ENCODE measurements at regions not wholly inside any gene's neighbourhood (a gene's known extent, or its start where the extent isn't known, plus 50 kb on each side); places are given as distances from the start of the nearest gene placed in this dataset.
"Not testable (repeated sequence)": the region's sequence is repeated elsewhere in the genome, so short reads cannot be mapped to it uniquely, and the experiment has no call there.

DNA sequence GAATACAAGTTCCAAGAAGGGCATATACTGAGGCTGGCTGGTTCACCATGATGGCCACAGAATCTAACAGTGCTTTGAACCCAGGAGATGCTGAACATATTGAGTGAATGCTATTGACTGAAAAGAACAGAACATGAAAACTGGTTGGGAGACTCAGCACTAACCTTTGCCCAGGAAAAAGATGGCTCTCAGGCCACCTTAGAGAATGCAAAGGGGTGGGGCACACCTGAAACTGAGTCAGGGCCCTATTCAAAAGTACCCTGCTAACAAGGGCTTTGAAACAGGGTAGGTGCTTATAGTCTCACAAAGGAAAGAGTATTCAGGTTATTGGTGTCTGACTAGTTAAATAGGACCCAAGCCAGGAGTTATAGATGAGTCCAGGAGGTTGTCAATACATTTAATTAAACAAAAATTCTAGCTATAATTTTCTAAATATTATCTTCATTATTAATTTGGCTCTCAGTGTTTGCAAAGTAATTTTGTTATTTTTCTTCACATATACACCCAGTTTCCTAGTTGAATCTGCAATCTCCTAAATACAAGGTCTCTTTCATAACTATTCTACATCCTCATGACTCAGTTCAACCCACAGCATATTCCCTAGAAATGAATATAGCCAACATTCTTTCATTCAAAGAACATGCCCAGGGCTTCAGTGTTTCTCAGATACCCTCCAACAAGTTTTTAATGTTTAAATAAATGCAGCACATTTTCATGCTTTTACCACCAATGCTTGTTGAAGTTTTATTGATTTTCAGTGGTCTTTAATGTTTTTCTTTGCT lies 144.2 kb upstream of the RAPGEF2 start:
- DNase-seq = no peak

DNA sequence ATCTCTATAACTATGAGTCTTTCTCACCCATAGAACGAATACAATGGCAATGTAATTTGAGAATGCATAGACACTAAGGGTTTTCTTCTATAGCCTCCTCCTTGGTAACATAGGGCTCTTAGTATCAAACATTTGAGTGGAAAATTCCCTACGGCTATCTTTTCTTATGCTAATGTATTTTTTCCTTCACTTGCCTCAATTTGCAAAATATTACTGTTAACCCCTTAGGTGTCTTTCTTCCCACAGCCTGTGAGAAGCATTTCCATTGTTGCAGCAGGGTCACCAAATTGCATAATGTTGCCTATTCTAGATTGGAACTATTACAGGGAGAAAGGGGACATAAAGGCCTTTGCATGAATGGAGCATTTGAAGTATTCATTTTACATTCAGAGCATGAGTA lies 140.5 kb upstream of the RAPGEF2 start:
- DNase-seq = no peak

DNA sequence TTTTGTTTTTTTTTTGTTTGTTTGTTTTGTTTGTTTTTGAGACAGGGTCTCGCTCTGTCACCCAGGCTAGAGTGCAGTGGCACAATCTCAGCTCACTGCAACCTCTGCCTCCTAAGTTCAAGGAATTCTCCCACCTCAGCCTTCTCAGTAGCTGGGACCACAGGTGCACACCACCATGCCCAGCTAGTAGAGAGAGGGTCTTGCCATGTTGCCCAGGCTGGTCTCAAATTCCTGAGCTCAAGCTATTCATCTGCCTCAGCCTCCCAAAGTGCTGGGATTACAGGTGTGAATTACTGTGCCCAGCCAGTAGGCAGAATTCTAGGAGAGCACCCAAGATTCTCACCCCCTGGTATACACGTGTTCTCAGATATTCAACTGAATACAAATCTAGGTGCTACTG lies 139.6 kb upstream of the RAPGEF2 start:
- DNase-seq = not testable (repeated sequence)

DNA sequence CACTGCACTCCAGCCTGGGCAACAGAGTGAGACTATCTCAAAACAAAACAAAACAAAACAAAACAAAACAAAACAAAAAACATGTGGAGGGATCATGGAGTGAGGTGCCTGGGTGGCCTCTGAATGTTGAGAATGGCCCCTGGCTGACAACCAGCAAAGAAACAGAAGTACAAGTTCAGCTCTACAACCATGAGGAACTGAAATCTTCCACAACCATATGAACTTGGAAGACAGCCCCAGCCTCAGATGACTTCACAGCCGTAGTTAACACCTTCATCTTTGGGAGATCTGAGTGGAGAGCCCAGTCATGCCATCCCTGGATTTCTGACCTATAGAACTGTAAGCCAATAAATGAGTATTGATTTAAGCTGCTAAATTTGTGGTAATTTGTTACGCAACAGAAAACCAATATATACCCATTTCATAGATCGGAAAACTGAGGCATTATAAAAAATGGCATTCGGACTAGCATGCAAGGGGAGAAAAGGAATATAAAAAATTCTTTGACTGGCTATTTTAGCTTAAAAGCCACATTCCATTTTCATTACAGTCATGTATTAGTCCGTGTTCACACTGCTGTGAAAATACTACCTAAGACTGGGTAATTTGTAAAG lies 138.7 kb upstream of the RAPGEF2 start:
- no peak for DNase-seq

- DNase-seq = no peak
Observed at GRCh38 chr4:158964728-158965124, 138.2 kb upstream of the RAPGEF2 start.

DNA sequence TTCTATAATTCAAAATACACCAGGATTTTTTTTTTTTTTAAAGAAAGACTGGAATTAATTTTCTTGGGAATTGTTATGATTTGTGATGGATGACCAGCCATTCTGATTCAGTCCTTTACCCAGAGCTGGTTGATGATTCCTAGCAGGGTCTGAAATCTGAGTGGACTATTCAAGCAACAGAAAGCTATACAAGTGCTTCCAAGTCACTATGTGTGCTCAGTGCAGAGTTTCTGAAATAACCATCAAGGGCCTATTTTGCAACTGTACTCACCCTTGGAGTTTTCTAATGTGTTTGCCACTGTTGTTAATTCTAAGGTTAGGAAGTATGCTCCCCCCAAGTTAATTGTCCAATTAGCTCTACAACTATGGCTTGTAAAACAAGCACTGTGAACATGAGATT lies 137.7 kb upstream of the RAPGEF2 start:
- no peak for DNase-seq

- DNase-seq = no peak
Observed at GRCh38 chr4:158966091-158966490, 136.8 kb upstream of the RAPGEF2 start.

DNA sequence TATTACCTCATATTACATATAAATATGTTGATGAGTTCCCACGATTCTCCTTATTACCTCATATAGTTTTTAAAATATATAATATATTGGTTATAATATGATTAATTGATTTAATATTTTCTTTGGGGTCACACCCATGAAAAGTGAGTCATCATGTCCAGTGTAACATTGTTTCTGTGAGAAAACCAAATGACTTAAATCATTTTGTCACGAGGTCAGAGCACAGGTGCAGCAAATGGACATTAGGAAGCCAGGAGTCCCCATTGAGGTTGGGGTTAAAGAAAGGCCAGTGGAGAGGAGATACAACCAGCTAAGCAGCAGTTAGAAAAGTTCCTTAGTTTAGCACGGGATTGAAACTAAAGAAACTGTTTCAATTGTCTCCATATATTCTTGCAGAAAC lies 133.9 kb upstream of the RAPGEF2 start:
- DNase-seq = no peak

GRCh38 chr4:158970812-158971211 lies 132.1 kb upstream of the RAPGEF2 start:
- DNase-seq = no peak

GRCh38 chr4:158974438-158974837 lies 128.4 kb upstream of the RAPGEF2 start:
- DNase-seq = not testable (repeated sequence)

DNA sequence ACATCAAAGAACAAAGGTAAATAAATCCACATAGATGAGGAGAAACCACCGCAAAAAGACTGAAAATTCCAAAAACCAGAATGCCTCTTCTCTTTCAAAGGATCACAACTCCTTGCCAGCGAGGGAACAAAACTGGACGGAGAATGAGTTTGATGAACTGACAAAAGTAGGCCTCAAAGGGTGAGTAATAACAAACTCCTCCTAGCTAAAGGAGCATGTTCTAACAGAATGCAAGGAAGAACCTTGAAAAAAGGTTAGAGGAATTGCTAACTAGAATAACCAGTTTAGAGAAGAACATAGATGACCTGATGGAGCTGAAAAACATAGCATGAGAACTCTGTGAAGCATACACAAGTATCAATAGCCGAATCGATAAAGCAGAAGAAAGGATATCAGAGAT lies 122.2 kb upstream of the RAPGEF2 start:
- DNase-seq = not testable (repeated sequence)

DNA sequence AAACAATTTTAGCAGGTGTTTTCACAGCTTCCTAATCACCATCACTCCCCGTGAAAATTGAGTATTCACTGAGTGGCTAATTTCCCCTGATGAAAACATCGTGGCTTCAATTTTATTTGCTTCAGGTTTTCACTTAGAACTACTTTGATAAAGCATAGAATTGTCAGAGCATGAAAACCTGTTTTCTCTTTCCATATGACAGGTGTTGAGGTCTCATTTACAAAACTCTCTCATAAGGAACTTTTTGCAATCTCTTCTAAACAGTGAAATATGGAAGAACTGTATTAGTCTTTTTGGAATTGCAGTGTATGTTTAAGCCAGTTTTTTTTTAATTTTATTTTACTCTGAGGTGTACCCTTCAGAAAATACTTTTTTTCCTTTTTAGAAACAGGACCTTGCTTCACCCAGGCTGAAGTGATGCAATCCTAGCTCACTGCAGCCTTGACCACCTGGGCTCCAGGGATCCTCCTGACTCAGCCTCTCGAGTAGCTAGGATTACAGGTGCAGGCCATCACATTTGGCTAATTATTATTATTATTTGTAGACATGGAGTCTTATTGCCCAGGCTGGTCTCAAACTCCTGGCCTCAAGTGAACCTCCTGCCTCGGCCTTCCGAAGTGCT lies 111.2 kb upstream of the RAPGEF2 start:
- no peak for DNase-seq

DNA sequence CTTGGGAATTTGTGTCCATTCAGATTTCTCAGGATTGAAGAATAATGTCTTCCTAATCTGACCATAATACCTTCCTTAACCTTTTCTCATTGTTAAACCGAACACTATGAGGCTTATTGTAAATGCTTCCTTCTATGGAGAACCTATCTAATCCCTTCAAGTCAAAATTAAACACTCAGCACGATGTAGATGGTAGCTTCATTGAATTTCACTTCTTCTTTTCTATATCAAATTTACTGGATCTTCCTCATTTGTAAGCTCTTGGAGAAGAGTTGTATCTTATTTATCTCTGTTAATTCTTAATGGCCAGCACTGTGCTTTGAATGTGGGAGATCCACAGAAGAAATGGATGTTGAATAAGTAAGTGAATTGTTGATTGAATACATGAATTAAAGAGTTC lies 109.0 kb upstream of the RAPGEF2 start:
- DNase-seq = no peak

- no peak for DNase-seq
Observed at GRCh38 chr4:158995040-158995439, 107.8 kb upstream of the RAPGEF2 start.

- no peak for DNase-seq
Observed at GRCh38 chr4:158995965-158996364, 106.9 kb upstream of the RAPGEF2 start.

- no peak for DNase-seq
Observed at GRCh38 chr4:158996669-158997074, 106.2 kb upstream of the RAPGEF2 start.

GRCh38 chr4:158997660-158998349 lies 105.1 kb upstream of the RAPGEF2 start:
- no peak for DNase-seq

GRCh38 chr4:158998624-158999023 lies 104.3 kb upstream of the RAPGEF2 start:
- no peak for DNase-seq

DNA sequence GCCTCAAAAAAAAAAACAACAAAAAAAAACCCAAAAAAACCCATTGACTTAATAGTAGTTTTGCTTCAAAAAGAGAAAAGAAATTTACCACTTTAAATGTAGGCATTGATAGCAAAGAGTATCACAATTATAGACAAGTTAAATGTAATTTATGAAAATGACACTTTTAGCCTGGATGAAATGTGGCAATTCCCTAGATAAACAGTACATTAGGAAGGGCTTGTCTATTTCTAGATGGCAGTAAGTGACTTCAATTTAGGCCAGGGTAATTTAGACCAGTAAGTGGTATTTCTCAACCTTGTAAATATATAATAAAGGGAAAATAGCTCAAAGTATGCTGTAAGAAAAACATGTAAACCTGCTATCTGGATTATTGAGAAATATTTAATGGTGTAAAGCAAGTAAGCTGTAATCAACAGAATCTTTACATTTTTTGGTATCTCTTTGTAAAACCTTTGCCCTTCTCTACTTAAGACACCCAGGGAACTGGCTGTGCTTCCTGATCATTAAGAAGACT lies 103.7 kb upstream of the RAPGEF2 start:
- DNase-seq = no peak

- DNase-seq = no peak
Observed at GRCh38 chr4:158999849-159000248, 103.0 kb upstream of the RAPGEF2 start.

DNA sequence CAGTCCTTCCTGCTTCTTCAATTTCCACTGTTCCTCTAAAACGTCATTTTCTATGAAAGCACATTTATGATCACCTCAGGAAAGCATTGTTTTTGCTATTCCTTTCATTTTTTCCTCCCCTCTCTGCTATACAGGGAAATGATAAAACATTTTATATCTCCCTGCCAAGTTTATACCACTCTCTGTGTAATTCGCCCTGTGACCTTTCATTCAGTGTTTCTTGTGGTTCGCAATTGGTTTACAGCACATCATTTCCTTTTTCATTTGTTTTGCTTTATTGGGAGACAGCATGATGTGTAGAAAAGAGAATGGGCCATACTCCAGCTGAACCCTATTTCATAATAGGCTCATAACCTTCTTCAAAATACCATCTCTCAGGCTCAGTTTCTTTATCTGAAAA lies 99.9 kb upstream of the RAPGEF2 start:
- no peak for DNase-seq

DNA sequence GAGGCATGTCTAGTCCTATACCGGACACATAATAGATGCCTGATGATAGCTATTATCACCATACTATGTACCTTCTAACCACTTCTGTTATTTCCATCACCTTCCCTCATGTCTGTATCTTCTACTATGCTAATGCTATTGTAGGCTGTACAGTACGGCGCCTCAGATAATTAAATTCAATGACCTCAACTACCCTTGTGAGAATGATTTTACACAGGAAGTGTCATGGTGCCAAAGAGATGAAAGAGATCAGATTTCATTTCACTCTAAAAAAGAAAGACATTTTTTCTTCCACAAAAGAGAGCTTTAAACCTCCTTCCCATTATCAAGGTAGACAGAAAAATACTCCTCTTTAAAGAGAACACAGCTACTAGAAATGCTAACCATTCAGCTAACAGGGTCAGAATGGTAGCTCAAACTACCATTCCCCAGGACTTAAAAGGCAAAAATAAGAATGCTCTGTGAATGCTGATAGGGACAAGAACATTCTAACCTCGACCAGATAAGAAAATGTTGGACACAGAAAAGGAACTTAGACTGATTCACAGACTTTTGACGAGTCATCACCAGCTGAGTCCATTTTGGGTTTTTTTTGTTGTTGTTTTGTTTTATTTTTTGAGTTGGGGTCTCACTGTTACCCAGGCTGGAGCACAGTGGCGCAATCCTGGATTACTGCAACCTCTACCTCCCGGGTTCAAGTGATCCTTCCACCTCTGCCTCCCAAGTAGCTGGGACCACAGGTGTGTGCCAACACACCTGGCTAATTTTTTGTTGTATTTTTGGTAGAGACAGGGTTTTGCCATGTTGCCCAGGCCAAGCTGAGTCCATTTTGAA lies 99.2 kb upstream of the RAPGEF2 start:
- no peak for DNase-seq
